MM.1S (cell line): ENCODE measurements at regions not wholly inside any gene's neighbourhood (a gene's known extent, or its start where the extent isn't known, plus 50 kb on each side); places are given as distances from the start of the nearest gene placed in this dataset.

Experiments used
- DNase-seq: peaks from one replicate; pipeline ENCODE4 v3.0.0-alpha.2; 2015
- H2AFZ ChIP-seq: fragments of 300-600 bp; sonication (generic); 2 replicates; pipeline ENCODE4 v1.6.0; 2016; ENCODE audit warnings: antibody characterized with exemption, low read length
- H3F3A ChIP-seq: fragments of 300-600 bp; sonication (generic); 2 replicates; pipeline ENCODE4 v1.6.1; 2016; ENCODE audit warnings: mild to moderate bottlenecking, antibody characterized with exemption, low read length, moderate library complexity, mixed read lengths; ENCODE audit not compliant: insufficient read depth
- H3K27ac ChIP-seq: fragments of 300-600 bp; sonication (generic); 2 replicates; pipeline ENCODE4 v1.5.1; 2016; ENCODE audit warnings: mild to moderate bottlenecking, low read length
- H3K27me3 ChIP-seq: fragments of 300-600 bp; sonication (generic); replicated peaks from 2 replicates; pipeline ENCODE4 v1.6.0; 2016; ENCODE audit warnings: low read length; ENCODE audit not compliant: insufficient read depth
- H3K36me3 ChIP-seq: fragments of 300-600 bp; sonication (generic); replicated peaks from 2 replicates; pipeline ENCODE4 v1.6.1; 2016; ENCODE audit warnings: mild to moderate bottlenecking, low read length, mixed read lengths; ENCODE audit not compliant: insufficient read depth
- H3K4me1 ChIP-seq: fragments of 300-600 bp; sonication (generic); 2 replicates; pipeline ENCODE4 v1.6.1; 2016; ENCODE audit warnings: low read length, mixed read lengths
- H3K4me2 ChIP-seq: fragments of 300-600 bp; sonication (generic); 2 replicates; pipeline ENCODE4 v1.6.0; 2016; ENCODE audit warnings: low read depth, low read length
- H3K4me3 ChIP-seq: fragments of 300-600 bp; sonication (generic); 2 replicates; pipeline ENCODE4 v1.5.1; 2016; ENCODE audit warnings: low read length, mixed read lengths
- H3K79me2 ChIP-seq: fragments of 300-600 bp; sonication (generic); 2 replicates; pipeline ENCODE4 v1.6.1; 2016; ENCODE audit warnings: mixed run types, low read length, mixed read lengths
- H3K9ac ChIP-seq: fragments of 300-600 bp; sonication (generic); 2 replicates; pipeline ENCODE4 v1.6.1; 2016; ENCODE audit warnings: low read length, mixed read lengths
- H3K9me2 ChIP-seq: fragments of 300-600 bp; sonication (generic); replicated peaks from 2 replicates; pipeline ENCODE4 v1.6.1; 2016; ENCODE audit warnings: mild to moderate bottlenecking, low read length, mixed read lengths; ENCODE audit not compliant: insufficient read depth
- H3K9me3 ChIP-seq: fragments of 300-600 bp; sonication (generic); replicated peaks from 2 replicates; pipeline ENCODE4 v1.6.1; 2016; ENCODE audit warnings: mild to moderate bottlenecking, low read length, mixed read lengths; ENCODE audit not compliant: insufficient read depth
- H4K20me1 ChIP-seq: fragments of 300-600 bp; sonication (generic); 2 replicates; pipeline ENCODE4 v1.6.1; 2016; ENCODE audit warnings: mild to moderate bottlenecking, low read length, moderate library complexity, mixed read lengths; ENCODE audit not compliant: insufficient read depth
- CTCF ChIP-seq: fragments of 300-600 bp; sonication (generic); IDR thresholded peaks from 2 replicates; pipeline ENCODE4 v1.5.1; 2016; ENCODE audit warnings: antibody characterized with exemption, low read length, mixed read lengths
- EZH2 ChIP-seq: fragments of 300-600 bp; sonication (generic); optimal IDR thresholded peaks from 2 replicates; pipeline ENCODE3; 2017; ENCODE audit warnings: low read depth, mild to moderate bottlenecking, antibody characterized with exemption, low read length, mixed read lengths
- EZH2phosphoT487 ChIP-seq: fragments of 300-600 bp; sonication (generic); IDR thresholded peaks from 2 replicates; pipeline ENCODE4 v1.6.1; 2018; ENCODE audit warnings: antibody characterized with exemption, low read length

- Histone ChIP-seq H3F3A (no peaks in the 10 kb centered on the region), H3K9me3 (no peaks in the 10 kb centered on the region), H3K79me2 (no peaks in the 10 kb centered on the region), H3K36me3 (no peaks in the 10 kb centered on the region), H3K9ac (no peak overlapping the region), H3K27ac (no peak overlapping the region), H3K4me3 (no peak overlapping the region), H2AFZ (no peak overlapping the region), H3K4me2 (no peak overlapping the region), H3K27me3 (no peaks in the 10 kb centered on the region), H3K9me2 (no peaks in the 10 kb centered on the region), H4K20me1 (no peaks in the 10 kb centered on the region), H3K4me1 (no peaks in the 10 kb centered on the region)
- TF ChIP-seq EZH2phosphoT487 (no peak), CTCF (no peak), EZH2 (no peak)
- no peak for DNase-seq
Observed at GRCh38 chr5:2981652-2982051, 230.2 kb upstream of the IRX2 start.

- H4K20me1 ChIP-seq = no peaks in the 10 kb centered on the region
- no peaks in the 10 kb centered on the region for H3F3A ChIP-seq
- no peaks in the 10 kb centered on the region for H3K9me2 ChIP-seq
- no peaks in the 10 kb centered on the region for H3K79me2 ChIP-seq
- no peak overlapping the region for H3K27ac ChIP-seq
- H2AFZ ChIP-seq = no peak overlapping the region
- no peak overlapping the region for H3K9ac ChIP-seq
- no peak overlapping the region for H3K4me3 ChIP-seq
- no peak for DNase-seq
- no peaks in the 10 kb centered on the region for H3K9me3 ChIP-seq
- no peaks in the 10 kb centered on the region for H3K27me3 ChIP-seq
- no peaks in the 10 kb centered on the region for H3K4me1 ChIP-seq
- H3K36me3 ChIP-seq = no peaks in the 10 kb centered on the region
- TF ChIP-seq EZH2phosphoT487 (no peak), EZH2 (no peak), CTCF (no peak)
- H3K4me2 ChIP-seq = no peak overlapping the region
Observed at GRCh38 chr5:2981035-2981434, 229.6 kb upstream of the IRX2 start.

- H3K4me1 ChIP-seq = no peaks in the 10 kb centered on the region
- H2AFZ ChIP-seq = no peak overlapping the region
- no peaks in the 10 kb centered on the region for H3K36me3 ChIP-seq
- H3K27ac ChIP-seq = no peak overlapping the region
- no peaks in the 10 kb centered on the region for H3K27me3 ChIP-seq
- no peak for TF ChIP-seq CTCF
- no peak for TF ChIP-seq EZH2
- no peak for TF ChIP-seq EZH2phosphoT487
- no peaks in the 10 kb centered on the region for H3K79me2 ChIP-seq
- H3F3A ChIP-seq = no peaks in the 10 kb centered on the region
- H3K9me2 ChIP-seq = no peaks in the 10 kb centered on the region
- H3K9me3 ChIP-seq = no peaks in the 10 kb centered on the region
- no peak overlapping the region for H3K4me3 ChIP-seq
- no peaks in the 10 kb centered on the region for H4K20me1 ChIP-seq
- no peak overlapping the region for H3K4me2 ChIP-seq
- no peak for DNase-seq
- H3K9ac ChIP-seq = no peak overlapping the region
Observed at GRCh38 chr5:2960294-2960693, 208.8 kb upstream of the IRX2 start.
